Astrocyte of the cerebellum (primary cell): ENCODE measurements at regions not wholly inside any gene's neighbourhood (a gene's known extent, or its start where the extent isn't known, plus 50 kb on each side); places are given as distances from the start of the nearest gene placed in this dataset.

Experiments used
- DNase-seq: peaks from one replicate; pipeline ENCODE4 v3.0.0-alpha.2; 2011; ENCODE audit warnings: low read depth
- H3K4me3 ChIP-seq: 2 replicates; pipeline ENCODE4 v1.5.1; 2011; ENCODE audit warnings: mild to moderate bottlenecking, low read depth, low read length, moderate library complexity
- CTCF ChIP-seq: IDR thresholded peaks from 2 replicates; pipeline ENCODE4 v1.5.1; 2012; ENCODE audit warnings: low read length, low read depth, moderate library complexity, mild to moderate bottlenecking; ENCODE audit errors: missing control alignments
- in situ Hi-C: cut with HindIII; loops from 2 replicates; pipeline ENCODE4 v1.10.0; 2017; ENCODE audit warnings: low sequenced_read_pairs

GRCh38 chr4:95984081-95984480 lies 144.2 kb downstream of the PDHA2 start:
- DNase-seq: no peak
- no peak overlapping the region for H3K4me3 ChIP-seq
- in situ Hi-C loops: no loop called here
- no peak for TF ChIP-seq CTCF

GRCh38 chr4:95985051-95985450 lies 145.2 kb downstream of the PDHA2 start:
- in situ Hi-C loops: no loop called here

GRCh38 chr4:95985791-95986550 lies 146.1 kb downstream of the PDHA2 start:
- DNase-seq: no peak
- no peak for TF ChIP-seq CTCF
- no peak overlapping the region for H3K4me3 ChIP-seq
- in situ Hi-C loops: no loop called here

More at GRCh38 chr4:95985051-95985450, 145.2 kb downstream of the PDHA2 start:
- H3K4me3 ChIP-seq: no peak overlapping the region
- no peak for TF ChIP-seq CTCF
- DNase-seq: no peak

GRCh38 chr4:95987851-95988250 lies 148.0 kb downstream of the PDHA2 start:
- TF ChIP-seq CTCF: no peak
- DNase-seq: no peak
- in situ Hi-C loops: no loop called here
- H3K4me3 ChIP-seq: no peak overlapping the region

- H3K4me3 ChIP-seq: no peak overlapping the region
- no peak for DNase-seq
- in situ Hi-C loops: no loop called here
- TF ChIP-seq CTCF: no peak
Measured at GRCh38 chr4:95998311-95998710, 158.4 kb downstream of the PDHA2 start.

GRCh38 chr4:96003951-96004740 lies 164.3 kb downstream of the PDHA2 start:
- no peak for TF ChIP-seq CTCF
- in situ Hi-C loops: no loop called here
- no peak for DNase-seq
- H3K4me3 ChIP-seq: no peak overlapping the region
